Suppressor macrophage (primary cell): ENCODE measurements at regions not wholly inside any gene's neighbourhood (a gene's known extent, or its start where the extent isn't known, plus 50 kb on each side); places are given as distances from the start of the nearest gene placed in this dataset.
A peak's percentile ranks its signal among the peaks of the same experiment; 100 is the strongest.

ENCODE experiments used
- DNase-seq, 4 experiments: peaks; one replicate each; pipeline ENCODE4 v3.0.0-alpha.2; 2020 to 2022

DNA sequence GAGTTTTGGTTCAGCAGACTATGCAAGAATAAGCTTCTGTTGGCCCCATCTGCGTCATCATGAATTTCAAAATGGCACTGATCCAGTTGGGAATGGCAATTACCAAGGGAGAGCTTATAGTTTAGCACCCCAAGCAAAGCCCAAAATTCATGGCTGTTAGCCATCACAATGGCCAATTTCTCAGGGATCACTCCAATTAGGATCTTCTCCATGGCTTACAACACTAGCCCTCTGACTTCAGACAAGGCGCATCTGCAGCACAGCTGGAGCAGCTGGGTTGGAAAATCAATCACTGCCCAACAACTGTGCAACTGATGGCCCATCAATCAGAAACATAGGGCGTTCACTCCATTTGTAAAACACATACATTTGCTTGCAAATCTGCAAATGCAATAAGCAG lies 273.6 kb downstream of the SRBD1 start:
- no peak for DNase-seq

DNA sequence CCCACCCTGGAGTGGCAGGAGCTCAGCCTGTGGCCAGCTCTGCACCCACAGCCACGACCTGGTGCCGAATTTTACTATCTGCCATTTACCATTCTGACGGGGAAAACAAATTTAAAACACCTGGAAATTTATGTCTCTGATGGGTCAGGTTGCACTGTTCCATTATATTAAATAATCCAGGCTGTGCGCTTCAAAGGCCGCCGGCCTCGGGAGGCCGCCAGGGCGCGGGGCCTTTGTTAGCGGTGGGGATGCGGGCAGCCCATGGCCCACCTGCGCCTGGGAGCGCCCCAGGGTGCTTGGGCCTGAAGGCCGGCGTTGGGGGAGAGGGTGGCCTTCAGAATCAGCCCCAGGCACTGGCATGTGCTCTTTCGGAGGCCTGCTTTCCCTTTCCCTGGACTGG lies 276.9 kb downstream of the SRBD1 start:
- DNase-seq = no peak

DNA sequence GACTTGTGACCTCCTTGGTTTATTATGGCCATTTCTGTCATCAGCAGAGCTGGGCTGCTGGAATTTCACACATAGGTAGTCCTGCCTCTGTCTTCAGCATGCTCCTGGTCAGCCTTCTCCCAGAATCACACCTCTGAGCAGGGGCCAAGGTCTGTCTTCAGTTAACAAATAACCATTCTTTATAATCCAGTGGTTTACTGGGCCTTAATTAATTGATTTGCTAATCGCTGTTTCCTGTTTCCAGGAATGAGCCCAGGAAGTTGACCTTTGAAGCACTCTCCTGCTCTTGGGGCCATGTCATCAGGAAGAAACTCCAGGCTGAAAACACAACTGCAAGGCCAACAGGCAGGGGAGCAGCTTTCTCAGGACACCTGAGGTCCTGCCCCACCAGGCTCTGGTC lies 278.5 kb downstream of the SRBD1 start:
- no peak for DNase-seq

DNA sequence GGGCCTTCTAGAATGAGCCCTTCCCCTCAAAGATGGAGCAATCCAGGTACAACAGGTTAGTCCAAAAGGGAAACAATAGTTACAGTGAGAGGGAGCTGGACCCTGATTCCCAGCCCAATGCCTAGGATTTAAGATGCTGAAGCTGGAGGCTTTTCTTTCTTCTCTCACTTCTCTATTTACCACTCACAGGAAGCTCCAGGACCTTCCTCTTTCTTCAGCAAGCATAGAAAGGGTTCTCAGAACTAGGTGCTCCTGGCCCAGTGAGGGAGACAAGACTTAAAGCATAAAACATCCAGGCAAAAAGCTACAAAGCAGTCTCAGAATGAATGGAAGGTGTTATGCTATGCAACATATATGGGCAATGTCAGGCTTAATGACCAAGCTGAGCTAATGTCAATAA lies 279.0 kb downstream of the SRBD1 start:
- DNase-seq = peak; percentile 11 to 60 (median 30)

DNA sequence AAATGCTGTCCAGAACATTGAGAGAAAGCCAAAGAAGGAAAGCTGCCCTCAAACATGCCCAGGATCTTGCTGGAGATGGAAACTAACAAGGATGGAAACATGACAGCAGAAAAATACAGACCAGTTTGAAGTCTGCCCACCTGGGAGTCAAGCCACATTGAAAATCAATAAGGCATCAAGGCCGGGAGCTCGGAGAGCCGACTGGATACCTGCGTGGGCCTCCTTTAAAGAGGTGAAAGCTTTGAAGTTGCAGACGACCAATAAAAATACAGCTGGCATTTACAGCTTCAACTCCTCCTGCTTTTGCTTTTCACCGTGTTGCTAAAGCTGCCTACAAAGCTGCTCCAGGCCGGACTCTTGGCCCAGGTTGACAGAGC lies 279.7 kb downstream of the SRBD1 start:
- no peak for DNase-seq

DNA sequence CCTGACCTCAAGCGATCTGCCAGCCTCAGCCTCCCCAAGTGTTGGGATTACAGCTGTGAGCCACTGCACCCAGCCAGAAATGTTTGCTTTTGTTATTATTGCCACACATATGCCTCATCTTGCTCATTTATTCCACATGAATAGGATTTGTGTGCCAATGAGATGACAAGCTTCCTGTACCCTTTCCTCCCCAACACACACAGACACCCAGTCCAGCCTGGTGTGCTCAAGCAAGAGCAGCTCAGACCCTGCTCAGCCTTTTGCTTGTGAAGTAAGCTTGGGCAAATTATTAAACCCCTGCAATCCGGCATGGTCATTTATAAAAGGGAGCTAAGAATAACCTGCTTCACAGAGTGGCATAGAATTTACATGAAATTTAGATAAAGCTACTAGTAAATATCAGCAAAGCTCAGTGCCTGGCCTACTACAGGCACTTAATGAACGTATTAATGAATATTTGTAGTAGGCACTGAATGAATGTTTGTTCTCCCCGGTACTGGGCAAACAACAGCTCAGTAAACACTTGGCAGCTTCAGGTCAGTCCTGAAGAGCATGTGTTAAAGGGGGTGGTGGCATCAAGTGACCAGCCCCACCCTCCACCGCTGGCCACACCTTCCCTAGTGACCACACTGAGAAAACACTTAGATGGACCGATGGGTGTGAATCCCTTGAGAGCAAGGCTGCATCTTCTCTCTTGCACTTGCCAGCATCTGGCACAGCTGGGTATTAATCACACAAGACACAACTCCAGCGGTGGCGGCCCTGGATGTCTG lies 280.2 kb downstream of the SRBD1 start:
- no peak for DNase-seq

DNA sequence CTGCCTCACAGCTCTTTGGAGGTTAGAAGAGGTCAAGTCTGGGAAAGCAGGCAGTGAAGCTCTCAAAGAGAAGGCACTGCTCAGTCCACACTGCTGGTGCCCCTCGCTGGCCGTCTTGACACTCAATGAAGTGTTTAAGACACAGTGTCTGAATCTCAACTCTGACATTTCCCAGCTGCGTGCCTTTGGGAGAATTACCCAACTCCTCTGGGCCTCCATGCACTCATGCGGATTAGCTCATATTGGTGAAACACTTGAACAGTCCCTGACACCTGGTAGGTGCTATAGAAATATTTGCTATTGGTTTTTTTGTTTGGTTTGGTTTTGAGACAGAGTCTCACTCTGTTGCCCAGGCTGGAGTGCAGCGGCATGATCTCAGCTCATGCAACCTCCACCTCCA lies 281.0 kb downstream of the SRBD1 start:
- DNase-seq = no peak

DNA sequence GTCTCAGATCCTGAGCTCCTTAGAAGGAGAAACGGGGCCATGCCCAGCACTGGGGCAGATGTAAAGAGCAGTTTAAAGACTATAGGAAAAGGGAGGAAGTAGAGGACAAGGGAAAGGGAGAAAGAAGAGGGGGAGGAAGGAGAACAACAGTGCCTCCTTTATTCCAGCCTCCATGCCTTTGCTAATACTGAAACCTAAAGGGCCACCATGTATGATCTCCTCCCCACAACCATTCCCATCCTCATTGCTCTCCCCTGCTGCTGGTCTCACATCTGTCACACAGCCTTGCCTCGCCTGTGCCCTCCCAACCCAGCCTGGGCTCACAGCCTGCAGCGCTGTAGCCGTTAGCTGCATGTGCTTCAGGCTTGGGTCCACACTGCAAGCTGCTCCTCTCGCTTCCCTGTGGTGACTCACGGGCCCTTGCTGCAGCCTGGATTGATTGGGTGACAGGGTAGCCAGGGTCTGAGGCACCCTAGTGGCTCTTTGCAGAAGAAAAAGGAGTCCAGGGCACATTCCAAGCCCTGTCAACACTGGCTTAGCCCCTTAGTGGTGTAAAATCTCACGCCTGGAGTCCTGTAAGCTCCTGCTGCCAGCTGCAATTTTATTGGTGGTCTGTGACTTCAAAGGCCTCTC lies 281.9 kb downstream of the SRBD1 start:
- DNase-seq = no peak

DNA sequence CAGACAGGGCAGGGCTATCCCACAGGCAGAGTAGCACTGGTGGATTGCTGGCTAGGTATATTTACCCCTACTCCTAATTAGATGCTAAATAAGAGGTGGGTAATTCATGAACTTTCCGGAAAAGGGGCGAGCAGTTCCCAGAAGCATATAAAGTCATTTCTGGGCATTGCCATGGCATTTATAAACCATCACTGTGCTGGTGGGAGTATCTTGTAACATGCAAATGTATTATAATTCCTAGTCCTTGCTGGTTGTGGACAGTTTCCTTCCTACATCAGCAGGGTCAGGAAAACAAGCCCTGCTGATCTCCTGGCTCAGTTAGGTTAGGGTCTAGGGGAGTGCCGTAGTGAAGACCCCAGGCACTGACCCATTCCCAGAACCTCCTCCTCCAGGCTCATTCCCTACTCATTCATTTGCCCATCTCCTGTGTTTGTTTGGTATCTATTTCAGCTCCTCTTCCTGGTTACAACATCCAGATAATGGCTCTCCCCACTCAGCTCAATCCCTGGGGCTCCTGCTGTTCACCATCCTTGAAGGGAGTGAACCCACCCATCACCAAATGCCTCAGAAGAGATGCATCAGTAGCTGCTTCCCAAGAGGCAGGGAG lies 282.7 kb downstream of the SRBD1 start:
- no peak for DNase-seq

DNA sequence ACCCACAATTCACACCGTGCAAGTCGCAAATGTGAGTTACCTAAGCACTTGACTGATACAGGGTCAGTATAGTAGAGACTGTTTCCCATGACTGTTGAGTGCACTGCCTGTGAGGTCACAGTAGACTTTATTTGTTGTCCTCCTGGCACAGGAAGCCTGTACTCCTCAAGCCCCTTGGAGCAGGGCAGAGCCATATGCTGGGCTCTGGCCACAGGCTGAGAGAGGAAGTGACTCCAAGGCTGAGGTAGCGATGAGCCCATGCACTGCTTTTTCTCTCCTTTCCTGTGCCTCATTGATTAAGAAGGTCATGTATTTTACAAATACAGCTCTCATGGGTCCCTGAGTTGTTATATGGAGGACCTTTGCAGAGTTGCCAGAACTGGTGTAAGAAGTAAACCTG lies 287.7 kb downstream of the SRBD1 start:
- DNase-seq = no peak

DNA sequence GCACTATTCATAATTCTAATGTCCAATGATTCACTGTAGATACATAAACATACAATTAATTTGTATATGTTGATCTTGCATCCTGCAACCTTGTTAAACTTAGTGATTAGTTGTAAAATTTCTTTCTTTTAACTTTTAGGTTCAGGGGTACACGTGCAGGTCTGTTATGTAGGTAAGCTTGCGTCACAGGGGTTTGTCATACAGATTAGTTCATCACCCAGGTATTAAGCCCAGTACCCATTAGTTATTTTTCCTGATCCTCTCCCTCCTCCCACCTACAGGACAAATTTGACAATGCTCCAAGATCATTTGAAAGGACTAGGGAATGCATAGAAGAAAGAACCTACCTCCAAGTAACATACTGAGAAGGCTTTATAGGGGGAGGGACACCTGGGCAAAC lies 290.1 kb downstream of the SRBD1 start:
- DNase-seq = no peak

DNA sequence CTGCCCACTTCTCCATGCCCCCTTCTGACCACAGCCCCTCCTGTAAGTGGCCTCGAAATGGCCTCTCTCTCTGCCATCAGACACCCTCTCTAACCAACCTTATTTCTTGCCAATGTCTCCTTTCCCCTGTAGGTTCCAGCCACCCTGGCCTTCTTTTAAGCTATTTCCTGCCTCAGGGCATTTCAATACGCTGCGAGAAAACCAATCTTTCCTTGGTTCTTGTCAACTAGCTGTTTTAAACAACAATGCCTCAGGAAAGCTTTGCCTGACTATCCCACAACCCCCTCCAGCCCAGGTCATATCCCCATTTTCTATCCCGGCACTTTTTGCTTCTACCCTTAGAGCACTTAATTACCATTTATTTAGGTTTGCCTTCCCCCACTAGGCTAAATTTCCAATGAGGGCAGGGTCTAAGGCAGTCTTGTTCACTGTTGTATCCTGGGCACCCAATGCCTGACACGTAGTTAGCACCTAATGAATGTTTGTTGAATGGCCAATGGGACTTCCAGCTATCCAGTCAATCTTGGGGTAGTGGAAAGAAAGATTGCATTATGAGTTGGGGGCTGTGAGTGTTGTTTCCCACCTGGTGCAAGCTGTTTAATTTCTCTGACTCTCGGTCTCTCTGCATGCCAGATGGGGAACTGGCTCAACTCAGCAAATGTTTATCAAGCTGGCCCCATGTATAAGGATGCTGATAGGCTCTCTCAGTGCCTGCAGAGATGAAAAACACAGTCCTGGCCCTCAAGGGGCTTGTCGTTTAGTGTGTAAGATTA lies 291.2 kb downstream of the SRBD1 start:
- no peak for DNase-seq

DNA sequence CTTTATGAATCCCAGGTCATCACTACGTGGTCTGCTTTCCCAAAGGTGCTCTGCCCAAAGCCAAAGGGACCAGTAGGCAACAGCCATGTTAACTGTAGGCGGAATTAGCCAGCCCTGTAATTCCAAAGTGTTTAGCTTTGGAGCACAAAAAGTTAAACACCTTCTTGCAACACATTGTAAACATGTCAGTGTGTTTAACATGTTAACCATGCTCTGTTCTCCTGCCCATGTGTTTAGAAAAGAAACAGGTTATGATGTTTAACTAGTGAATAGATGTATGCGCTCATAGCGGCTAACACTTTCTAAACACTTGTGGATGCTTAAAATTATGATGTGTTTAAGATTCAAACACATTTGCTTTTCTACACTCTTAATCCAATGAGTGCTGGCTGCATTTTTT lies 292.4 kb downstream of the SRBD1 start:
- no peak for DNase-seq

DNA sequence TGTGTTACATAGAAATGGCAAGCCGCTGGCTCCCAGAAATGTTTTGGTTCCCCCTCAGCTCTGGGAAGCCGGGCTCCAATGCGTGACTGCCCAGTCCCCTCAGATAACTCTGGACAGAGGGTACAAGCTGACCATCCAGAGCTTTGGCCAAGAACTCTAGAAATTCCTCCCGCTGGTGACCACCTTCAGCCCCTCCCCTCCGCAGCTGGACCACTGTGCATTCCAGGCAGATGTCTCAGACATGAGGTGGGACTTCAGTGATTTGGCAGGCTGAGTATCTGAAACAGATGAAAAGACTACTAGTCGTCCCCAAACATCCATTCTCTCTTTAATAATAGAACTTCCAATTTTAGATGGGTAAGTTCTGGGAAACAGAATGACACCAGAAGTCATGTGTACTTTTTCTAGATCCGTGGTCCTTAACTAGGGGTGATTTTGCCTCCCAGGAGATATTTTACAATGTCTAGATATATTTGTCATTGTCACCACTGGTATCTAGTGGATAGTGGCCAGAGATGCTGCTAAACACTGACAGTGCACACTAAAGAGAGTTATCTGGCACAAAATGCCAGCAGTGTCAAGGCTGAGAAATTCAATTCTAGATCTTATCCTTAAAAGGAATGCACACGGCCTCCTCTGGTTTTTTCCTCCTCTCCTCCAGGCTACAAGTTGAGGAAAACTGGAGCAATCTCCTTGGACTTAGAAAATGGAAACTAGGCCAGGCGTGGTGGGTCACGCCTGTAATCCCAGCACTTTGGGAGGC lies 294.3 kb downstream of the SRBD1 start:
- no peak for DNase-seq

DNA sequence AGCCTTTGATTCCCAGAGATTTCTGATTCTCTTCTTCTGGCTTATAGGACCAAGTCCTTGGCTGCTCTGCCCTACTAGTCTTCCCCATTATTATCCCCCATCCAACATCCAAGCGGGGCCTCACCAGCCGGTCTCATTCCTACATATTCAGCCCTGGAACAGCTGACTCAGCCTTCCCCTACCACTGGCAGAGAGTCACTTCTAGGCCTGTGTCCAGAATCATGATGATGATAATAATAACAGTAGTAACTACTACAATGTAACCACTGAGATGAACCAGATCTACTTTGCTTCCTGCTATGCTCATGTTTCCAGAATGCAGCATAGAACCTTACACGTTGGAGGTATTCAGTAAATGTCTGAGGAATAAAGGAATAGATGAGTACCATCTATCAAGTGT lies 295.2 kb downstream of the SRBD1 start:
- DNase-seq = no peak

DNA sequence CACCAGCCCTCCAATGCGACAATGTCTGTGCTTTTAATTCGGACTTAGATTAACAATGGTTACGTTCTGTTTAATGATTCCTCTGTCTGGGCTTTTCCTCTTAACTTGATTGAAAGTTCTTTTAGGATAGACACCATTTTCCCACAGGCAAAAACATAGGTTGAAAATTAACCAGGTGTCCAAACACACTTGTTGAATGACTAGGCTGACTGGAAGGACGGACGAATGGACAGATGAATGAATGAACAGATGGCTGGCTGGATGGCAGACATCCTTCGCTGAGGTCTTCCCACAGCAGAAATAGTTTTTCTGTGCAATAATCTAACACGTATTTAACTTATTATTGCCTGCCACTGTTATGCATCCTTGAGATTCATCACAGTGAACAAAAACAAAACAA lies 298.8 kb downstream of the SRBD1 start:
- DNase-seq = no peak

DNA sequence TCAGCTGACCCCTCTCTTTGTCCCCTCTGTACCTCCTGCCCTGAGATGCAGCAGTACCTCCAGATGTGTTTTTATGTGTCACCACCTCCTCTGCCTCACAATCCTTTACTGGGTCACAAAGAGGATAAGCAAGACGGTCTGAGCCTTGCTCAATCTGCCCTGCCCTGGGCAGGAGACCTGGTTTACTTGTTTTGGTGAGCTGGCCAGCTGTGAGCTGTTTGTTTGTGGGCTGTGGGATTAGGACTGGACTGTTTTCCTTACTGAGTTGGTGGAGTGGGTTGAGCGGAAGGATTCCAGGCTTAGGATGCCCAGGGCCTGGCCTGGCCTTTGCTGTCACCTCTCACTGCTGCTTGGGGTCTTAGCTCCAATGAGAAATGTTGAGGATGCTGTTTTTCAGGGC lies 299.5 kb downstream of the SRBD1 start:
- no peak for DNase-seq

DNA sequence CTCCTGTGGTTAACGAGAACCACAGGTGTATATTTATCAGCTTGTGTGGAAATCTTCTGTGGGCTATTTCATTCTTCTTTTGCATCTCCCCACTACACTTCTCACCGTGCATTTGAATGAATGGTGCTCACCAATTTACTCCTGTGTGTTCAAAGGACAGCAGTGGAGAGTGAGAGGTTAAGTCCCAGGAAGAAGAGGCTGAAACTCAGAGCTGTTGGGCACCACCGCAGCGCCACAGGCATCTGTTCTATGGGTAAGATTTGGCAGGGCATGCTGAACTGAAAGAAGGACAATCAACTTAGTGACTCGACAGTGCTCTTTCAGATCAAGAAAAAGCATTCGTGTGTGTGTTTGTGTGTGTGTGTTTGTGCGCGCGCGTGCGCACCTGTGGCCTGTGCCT lies 297.9 kb upstream of the SIX2 start:
- no peak for DNase-seq

DNA sequence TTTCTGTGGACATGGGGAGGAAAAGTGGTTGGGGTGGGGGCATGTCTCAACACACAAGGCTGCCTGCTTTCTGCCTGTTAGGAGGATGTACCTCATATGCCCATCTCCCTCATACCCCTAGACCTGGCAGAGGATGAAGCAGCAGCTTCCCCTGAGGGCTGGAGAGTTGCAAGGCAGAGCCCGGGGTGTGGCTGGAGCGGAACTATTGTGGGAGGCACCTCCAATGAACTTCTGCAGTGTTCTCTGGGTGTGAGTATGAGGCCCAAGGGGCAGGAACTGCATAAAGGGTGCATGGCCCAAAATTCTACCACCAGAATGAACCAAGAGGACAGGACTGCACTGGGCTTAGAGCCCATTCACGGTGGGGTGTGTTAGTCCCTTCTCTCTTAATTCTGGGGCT lies 296.3 kb upstream of the SIX2 start:
- no peak for DNase-seq

DNA sequence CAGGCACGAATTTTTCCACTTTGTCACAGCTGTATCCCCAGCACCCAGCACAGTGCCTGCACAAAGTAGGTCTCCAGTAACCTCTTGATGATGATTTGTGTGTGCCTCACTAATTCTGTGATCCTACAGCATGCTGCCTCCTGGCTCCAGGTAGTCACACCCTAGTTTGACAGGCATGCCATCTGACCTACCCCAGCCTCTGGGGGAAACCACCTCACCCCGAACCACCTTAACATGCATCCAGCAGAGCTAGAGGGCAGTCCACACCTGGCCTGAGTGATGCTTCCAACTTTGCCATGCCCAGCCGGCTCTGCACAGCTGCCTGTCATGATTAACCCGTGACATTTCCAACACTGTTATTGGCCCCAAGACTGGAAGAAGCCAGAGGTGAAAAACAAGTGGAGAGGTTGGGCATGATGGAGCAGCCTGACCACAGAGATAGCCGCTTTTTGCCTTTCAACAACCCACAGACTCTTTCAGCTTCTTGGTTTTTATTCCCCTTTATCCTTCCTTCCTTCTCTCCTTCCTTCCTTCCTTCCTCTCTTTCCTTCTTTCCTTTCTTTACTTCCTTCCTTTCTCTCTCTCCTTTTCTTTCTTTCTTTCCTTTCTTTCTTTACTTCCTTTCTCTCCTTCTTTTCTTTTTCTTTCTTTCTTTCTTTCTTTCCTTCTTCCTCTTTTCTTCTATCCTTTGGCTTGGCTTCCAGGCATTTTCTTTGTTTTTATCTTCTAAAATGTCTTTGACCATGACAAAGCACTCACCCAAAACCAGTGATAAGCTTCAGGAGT lies 294.4 kb upstream of the SIX2 start:
- no peak for DNase-seq

DNA sequence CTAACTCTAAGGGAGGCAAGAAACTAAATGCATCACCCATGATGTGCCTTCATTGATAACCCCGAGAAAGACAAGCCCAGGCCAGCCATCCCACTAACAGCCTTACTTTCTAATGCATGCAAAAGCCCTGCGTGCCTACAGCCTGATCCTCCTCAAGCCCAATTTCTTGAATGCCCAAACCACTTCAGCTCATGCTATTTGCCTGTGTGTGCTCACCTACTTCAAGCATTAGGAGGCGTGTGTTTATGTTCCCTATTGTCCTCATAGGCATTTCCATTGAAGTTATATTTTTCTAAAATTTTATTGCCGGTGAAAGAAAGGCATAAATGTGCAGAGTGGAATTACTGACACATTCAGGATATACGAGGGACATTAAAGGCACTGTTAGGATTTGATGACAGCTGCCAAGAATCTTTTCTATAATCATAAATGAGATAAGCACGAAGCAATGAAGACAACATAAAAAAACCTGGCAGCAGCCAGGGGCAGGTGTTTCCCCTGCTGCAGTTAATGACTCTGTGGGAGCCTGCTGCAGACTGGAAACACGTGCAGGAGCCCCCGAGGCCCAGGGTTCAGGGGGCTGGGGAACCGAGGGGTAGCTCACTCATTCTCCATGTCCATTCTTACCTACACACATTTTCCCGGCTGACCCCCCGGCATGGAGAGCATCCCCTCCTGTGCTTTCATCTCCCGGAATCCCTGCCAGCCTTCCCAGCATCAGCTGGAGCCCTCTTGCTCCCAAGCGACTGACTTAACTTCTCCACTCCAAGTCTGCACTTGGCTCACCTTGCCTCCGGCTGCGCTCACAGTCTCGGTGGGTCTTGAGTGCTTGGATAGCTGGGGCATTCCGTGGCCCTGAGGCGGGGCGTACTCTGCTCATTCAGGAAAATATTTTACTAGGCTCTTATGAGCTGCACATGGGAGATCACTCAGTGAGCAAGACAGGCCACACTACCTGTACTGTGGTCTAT lies 292.3 kb upstream of the SIX2 start:
- no peak for DNase-seq
